ENCODE measurements at regions not wholly inside any gene's neighbourhood (a gene's known extent, or its start where the extent isn't known, plus 50 kb on each side); places are given as distances from the start of the nearest gene placed in this dataset.

- no peaks in the 10 kb centered on the region for H3K4me1 ChIP-seq
- no peak overlapping the region for H3K4me3 ChIP-seq
- TF ChIP-seq CTCF (IDR thresholded peaks at IDR 0.05) = no peak
- DNase-seq (no peak), ATAC-seq (no peak)
- intact Hi-C loops (cut with DNase I) = no loop called here
- peaks cover 9% of the 10 kb centered on the region for H3K27me3 ChIP-seq
- no peaks in the 10 kb centered on the region for H3K36me3 ChIP-seq
- H3K9me3 ChIP-seq = no peaks in the 10 kb centered on the region
- no peak overlapping the region for H3K27ac ChIP-seq
Measured at GRCh38 chr1:175839779-175840669, 96.6 kb upstream of the TNR start.

- H3K27me3 ChIP-seq = peaks cover 4% of the 10 kb centered on the region
- DNase-seq (no peak), ATAC-seq (no peak)
- H3K4me1 ChIP-seq = no peaks in the 10 kb centered on the region
- H3K27ac ChIP-seq = no peak overlapping the region
- no peak for TF ChIP-seq CTCF (IDR thresholded peaks at IDR 0.05)
- intact Hi-C loops (cut with DNase I) = no loop called here
- no peak overlapping the region for H3K4me3 ChIP-seq
- no peaks in the 10 kb centered on the region for H3K9me3 ChIP-seq
- no peaks in the 10 kb centered on the region for H3K36me3 ChIP-seq
Measured at GRCh38 chr1:175834597-175834996, 91.2 kb upstream of the TNR start.

DNA sequence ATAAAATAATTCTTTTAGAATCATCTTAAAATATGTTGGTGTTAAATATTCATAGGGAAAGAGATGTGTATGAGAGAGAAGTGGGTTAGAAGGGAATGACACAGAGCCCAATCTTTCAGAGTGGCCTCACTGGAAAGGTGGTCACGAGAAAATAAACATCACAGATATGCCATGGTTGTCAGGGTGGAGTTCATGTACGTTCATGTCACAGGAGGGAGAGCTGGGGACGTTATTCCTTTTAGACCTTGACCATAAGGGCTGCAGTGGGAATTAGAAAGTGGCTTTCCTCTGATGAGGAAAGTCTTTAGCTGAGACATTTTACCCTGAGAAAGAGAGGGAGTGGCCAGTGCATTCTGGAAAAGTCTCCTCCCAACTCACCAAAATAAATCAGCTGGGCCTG is 90.6 kb upstream of the TNR start:
- no peak for TF ChIP-seq CTCF (IDR thresholded peaks at IDR 0.05)
- no peak overlapping the region for H3K27ac ChIP-seq
- ATAC-seq (no peak), DNase-seq (no peak)
- peaks cover 4% of the 10 kb centered on the region for H3K27me3 ChIP-seq
- no peaks in the 10 kb centered on the region for H3K36me3 ChIP-seq
- no peak overlapping the region for H3K4me3 ChIP-seq
- H3K4me1 ChIP-seq = no peaks in the 10 kb centered on the region
- intact Hi-C loops (cut with DNase I) = no loop called here
- H3K9me3 ChIP-seq = no peaks in the 10 kb centered on the region

- TF ChIP-seq CTCF (IDR thresholded peaks at IDR 0.05) = no peak
- Histone ChIP-seq H3K4me3 (no peak overlapping the region), H3K9me3 (no peaks in the 10 kb centered on the region), H3K27ac (no peak overlapping the region), H3K4me1 (no peaks in the 10 kb centered on the region), H3K27me3 (peaks cover 4% of the 10 kb centered on the region), H3K36me3 (no peaks in the 10 kb centered on the region)
- ATAC-seq = no peak
- DNase-seq = no peak
- intact Hi-C loops (cut with DNase I) = no loop called here
Measured at GRCh38 chr1:175833502-175833901, 90.1 kb upstream of the TNR start.

GRCh38 chr1:175830500-175830899 is 87.1 kb upstream of the TNR start:
- no peaks in the 10 kb centered on the region for H3K4me1 ChIP-seq
- ATAC-seq = no peak

More at GRCh38 chr1:175830500-175830899, 87.1 kb upstream of the TNR start:
- DNase-seq = no peak
- H3K27me3 ChIP-seq = no peaks in the 10 kb centered on the region
- TF ChIP-seq CTCF (IDR thresholded peaks at IDR 0.05) = no peak
- H3K4me3 ChIP-seq = no peak overlapping the region
- intact Hi-C loops (cut with DNase I) = no loop called here
- H3K9me3 ChIP-seq = no peaks in the 10 kb centered on the region
- no peak overlapping the region for H3K27ac ChIP-seq
- no peaks in the 10 kb centered on the region for H3K36me3 ChIP-seq
